Stimulated activated CD4-positive, alpha-beta T cell treated with anti-CD3 and anti-CD28 coated beads, Interleukin-1b, Interleukin-23, amount 100 ng/mL, for 24 hours (primary cell): ENCODE measurements at regions not wholly inside any gene's neighbourhood (a gene's known extent, or its start where the extent isn't known, plus 50 kb on each side); places are given as distances from the start of the nearest gene placed in this dataset.
"Not testable (repeated sequence)": the region's sequence is repeated elsewhere in the genome, so short reads cannot be mapped to it uniquely, and the experiment has no call there.

Source experiments
- DNase-seq, 4 experiments: peaks; one replicate each; pipeline ENCODE4 v3.0.0-alpha.2; 2020; ENCODE audit warnings: low read depth in 4 of 4, low spot score in 1 of 4

DNA sequence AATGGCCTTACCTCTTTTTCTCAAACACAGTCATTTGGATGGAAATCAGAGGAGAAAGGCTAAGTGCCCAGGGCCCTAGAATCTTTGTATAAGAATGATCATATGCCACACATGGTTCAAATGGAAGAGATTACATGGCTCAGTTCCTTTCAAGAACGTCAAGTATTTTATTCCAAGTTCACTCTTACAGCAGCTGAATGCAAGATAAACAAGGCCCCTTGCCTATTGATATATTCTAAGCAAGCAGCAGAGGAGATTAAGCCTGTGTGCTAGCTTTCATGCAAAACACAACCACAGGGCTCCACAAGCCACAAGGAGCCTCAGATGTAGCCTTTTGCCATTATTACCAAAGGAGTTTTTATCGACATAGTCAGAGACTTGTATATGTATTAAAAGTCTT, 55.3 kb upstream of the SLCO6A1 start:
- DNase-seq, result no peak

DNA sequence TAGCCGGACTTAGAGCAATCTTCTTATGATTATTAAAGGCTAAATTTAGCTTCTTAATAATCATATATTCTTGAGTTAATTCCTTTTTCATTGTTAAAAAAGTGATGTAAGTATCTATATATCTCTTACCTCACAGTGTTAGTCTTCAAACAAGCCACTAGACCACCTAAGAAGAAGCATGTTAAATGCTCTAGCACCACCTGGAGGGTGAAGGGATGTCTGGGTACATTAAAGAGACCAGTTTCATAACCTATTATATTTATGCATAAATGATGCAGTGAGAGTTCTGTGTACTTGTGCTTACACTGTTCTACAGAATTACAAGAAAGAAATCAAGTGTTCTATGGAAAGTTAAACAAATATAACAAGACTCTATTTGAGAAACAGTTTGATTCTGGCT, 55.9 kb upstream of the SLCO6A1 start:
- no peak for DNase-seq

DNA sequence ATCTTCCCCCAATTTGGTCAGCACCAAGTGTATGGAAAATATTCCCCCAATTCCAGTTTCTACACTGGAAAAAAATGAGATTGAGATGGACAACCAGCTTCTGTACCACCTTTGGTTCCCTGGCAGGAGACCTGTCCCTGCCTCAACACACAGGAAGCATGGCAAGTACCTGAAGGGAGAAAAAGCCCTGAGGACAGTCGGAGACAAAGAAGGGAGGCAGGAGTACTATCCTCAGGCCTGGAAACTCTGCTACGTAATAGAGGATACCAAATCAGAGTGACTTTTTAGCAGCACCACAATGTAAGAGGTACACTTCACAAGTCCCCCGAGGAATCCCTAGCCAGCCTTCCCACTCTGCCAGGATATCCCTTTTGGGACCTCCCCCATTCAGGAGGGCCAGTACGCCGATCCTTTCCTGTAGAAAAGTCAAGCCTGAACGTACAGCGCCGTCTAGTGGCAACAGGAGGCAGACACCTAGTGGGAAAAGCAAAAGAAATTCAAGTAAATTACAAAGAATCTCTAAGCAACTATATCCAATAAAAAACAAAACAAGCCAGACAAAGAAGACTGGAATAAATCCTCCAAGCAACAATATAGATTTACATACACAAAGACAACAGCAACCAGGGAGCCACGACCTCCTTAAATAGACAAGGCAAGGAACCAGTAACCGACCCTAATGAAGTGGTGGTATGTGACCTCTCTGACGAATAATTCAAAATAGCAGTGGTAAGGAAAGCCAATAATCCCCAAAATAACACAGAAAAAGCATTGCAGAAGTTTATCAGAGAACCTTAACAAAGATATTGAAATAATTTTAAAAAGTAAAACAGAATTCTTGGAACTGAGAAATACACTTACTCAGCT, 63.3 kb upstream of the SLCO6A1 start:
- DNase-seq, result peak in 1 of 4 experiments; percentile 3

DNA sequence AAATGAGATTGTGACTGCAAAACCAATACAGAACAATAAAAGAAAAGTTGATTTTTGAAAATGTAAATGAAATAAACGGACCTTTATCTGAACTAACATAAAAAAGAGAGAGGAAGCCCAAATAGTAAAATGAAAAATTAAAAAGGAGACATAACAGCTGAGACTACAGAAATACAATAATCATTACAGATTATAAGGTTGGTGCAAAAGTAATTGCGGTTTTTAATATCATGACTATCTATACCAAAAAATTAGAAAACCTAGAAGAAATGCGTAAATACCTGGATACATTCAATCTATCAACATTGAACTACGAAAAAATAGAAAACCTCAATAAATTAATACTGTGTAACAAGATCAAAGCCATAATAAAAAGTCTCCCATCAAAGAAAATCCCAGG, 71.9 kb upstream of the SLCO6A1 start:
- DNase-seq, result no peak

DNA sequence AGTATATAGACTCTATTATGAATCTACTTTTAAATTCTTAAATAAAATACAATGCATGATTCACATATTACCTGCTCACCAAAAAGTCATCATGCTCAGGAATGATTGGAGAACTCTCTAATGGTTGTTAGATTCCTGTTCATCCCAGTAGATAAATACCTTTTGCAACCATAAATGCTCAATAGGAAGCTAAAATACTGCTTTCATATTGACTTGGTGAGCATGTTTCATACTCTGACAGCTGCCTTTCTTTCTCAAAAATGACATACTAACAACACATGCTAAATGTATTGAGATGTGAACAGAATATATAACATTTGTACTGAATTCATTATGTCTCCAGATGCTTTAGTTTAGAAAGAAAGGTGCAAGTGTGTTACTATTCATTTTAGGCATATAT, 79.6 kb upstream of the SLCO6A1 start:
- no peak for DNase-seq

DNA sequence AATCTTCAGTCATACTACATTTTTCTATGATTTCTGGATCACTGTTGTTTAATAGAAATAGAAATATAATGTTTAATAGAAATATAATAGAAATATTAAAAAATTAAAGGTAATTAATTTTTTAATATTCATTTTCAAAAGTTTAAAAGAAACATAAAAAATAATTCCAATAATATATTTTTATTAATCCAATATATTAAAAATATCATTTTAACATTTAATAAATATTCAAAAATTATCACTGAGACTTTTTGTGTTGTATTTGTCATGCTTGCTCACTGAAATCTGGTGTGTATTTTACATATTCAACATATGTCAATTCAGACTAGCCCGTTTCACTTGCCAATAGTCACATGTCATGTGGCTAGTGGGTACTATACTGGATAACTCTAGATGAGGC, 80.6 kb upstream of the SLCO6A1 start:
- no peak for DNase-seq

DNA sequence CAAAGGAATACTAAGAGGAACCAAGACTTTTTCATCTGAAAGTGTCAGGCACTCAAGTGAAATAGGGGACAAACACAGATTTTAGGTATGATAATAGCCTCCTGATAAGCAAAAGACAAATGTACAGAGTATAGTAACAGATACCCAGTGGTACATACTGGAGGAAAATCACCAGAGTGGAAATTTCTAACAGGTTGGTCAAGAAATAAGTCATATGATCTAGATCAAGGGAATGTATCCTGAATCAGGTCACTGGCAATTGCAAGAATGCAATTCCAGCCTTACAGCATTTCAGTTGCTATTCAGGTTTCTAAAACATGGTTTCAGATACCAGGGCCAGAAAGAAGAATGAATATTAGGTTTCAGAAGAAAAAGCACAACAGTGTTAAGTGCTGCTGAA, 82.2 kb upstream of the SLCO6A1 start:
- no peak for DNase-seq

DNA sequence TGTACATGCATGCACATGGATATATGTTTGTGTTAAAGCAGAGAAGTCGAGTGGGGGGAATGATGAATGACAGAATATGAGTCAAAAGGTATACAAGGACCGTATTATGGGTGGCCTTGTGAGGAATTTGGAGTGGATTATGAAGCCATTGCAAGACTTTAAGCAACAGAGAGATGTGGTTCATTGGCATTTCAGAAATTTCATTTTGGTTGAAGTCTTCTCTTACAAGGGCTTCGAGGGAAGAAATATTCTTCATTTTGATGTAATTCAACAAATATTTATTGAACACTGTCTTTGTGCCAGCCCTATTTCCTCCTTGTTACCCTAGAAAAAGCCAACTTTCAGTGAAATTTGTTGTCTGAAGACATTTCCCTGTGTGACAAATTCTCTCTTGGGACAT, 83.9 kb upstream of the SLCO6A1 start:
- DNase-seq, result no peak

DNA sequence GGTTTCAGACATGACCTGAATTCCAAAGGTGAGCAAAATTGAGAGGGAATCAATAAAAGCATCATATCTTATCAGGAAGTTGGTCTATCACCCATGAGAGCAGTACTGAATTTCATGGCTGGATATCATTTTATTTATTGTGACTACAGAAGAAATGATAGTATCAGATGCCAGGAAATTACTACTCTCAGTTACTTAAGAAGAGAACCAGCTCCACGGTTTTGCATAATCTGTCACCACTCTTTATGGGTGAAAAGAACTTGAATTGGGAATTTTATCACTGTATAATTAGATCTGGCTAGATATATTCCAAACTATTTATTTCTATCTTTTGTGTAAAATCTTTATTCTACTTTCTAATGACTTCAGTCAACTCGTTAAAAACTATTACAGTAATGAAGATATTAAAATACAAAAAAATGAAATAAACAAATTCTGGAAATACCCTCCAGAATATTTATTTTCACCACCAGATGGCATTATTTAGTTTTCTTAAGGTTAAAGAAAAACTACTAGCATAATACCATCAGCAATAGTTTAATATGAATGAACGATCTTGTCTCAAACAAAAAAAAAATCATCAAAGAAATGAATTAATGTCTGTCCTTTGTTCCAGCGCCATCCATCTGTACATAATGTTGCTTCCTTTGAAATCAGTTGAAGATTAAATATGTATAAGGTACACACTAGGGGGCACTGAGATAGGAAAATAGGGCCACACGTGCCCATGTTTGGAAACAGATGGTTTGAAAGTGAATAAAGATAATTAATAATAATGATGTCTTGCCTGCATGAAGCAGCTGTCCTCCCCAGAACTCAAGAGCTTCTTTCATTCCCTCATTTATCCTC, 84.7 kb upstream of the SLCO6A1 start:
- DNase-seq, result no peak

DNA sequence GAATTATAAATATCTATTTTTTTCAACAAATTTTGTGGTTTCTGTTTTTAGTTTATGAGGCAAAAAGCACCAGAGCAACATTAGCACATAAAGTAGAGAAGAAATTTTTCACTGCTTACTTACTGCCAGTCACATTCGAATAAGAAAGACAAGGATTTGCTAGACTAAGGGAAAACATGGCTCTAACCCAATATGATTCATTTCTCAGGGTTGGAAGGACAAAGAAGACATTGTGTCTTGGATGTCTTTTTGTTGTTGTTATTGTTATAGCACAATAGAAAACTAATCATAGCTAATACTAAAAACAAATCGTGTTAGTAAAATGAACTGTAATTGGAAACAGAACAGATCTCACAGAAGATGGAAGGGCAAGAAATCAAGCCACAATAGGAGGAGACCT, 90.9 kb upstream of the SLCO6A1 start:
- no peak for DNase-seq

DNA sequence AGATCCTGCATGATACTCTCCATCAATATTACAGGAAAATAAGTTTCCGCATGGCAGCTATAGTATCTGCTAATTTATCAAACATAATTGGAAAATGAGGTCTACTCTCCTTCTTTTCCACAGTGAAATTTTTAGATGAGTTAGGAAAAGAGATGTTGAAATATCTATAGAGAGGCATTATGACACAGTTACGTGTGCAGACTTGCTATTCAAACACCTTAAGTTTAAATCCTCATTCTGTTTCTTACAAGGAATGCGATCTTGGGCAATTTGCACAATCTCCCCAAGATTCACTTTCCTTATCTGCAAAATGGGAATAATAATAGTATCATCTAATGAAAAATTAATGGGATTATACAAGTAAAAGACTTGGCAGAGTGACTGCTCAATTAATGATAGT, 91.7 kb upstream of the SLCO6A1 start:
- DNase-seq, result no peak

DNA sequence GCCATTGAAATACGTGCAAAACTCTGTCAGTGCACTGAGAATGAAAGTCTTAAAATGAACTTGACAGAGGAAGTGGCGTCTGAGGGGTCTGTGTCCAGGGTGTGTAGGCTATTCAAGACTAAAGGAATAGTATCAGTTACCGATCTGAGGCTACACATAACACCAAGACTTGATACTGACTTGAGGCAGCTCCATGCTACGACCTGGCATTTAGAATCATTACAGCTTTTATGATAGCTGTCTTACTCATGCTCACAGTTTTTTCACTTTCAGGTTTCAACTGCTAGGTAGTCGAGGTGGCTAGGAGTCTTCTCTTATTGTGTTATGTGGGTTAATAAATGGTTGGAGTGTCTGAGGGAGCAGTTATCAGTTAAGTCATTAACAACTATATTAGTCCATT, 92.8 kb upstream of the SLCO6A1 start:
- no peak for DNase-seq

DNA sequence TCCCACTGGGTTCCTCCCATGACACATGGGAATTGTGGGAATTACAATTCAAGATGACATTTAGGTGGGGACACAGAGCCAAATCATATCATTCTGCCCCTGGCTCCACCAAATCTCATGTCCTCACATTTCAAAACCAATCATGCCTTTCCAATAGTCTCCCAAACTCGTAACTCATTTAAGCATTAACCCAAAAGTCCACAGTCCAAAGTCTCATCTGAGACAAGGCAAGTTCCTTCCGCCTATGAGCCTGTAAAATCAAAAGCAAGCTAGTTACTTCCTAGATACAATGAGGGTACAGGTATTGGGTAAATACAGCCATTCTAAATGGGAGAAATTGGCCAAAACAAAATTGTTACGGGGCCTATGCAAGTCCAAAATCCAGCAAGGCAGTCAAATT, 93.8 kb upstream of the SLCO6A1 start:
- DNase-seq, result not testable (repeated sequence)

DNA sequence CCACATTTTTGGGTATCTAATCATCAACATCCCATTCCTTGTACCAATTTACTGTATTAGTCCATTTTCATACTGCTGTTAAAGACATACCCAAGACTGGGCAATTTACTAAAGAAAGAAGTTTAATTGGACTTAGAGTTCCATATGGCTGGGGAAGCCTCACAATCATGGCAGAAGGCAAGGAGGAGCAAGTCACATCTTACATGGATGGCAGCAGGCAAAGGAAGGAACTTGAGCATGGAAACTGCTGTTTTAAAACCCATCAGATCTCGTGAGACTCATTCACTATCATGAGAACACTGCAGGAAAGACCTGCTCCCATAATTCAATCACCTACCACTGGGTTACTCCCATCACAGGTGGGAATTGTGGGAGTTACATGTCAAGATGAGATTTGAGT, 95.4 kb upstream of the SLCO6A1 start:
- DNase-seq, result no peak

DNA sequence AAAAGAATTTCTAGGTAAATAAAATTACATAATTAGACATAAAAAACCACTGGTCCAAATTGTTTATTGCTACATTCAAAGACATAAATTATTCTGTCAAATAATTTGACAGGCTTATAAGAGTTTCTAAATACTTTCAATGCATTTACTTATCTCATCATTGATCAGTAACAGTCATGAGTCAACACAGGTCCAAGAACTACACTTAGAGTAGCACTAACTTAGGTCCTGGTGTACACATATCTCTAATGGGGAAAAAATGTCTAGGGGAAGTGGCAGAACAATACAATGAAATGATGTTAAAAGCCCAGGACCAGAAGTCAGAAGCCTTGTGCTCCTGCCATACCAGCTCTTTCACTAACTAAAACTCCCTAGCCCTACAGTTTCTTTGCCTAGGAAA, 96.5 kb upstream of the SLCO6A1 start:
- no peak for DNase-seq

DNA sequence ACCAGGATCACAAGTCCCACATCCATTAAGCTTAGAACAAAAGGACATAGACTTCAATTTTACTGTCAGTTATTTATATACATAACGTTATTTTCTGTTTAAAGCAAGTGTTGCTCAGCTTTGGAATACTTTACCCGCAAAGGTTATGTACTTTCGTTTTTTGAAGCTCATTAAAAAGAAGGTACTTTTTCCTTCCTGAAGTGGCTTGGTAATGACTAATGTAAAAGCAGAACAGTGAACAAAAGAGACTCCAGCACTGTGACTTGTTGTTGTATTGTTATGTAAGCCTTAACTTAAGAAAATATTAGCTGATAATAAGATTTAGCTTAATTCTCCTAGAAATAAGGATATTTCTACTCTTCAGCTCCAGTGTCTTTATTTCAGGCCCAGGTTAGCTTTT, 97.3 kb upstream of the SLCO6A1 start:
- no peak for DNase-seq

DNA sequence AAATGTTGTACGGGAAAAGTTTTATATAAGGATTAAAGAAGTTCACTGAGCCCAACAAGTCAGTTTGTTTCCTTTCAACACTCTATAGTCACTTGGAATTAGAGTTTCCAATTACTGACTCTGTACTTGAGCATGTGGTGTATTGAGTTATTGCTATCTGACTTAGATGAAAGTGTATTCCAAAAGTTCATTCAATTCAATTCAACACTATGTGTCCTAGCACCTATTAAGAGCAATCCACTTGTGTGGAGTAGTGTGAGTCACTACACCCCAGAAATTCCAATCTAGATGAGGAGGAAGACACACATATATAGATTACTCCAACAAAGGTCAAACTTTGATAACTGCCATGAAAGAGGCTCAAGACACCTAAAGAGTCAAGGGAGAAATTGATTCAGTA, 98.2 kb upstream of the SLCO6A1 start:
- no peak for DNase-seq

DNA sequence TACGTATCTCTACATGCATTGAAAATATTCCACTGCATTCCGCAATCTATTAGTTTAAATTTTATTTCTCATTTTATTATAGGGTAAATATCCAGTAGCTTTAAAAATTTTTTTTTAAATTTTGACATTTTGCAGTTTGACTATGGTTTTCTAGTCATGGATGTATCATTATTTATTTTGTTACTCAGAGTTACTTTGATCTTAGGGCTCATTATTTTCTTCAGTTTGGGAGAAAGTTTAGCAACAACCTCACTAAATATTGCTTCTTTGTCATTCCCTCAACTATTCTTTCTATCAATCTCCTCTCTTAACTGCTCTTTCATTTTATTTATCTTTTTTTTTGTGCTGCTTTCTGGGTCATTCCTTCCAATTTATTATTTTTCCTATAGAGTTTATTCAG, 100.5 kb upstream of the SLCO6A1 start:
- no peak for DNase-seq

DNA sequence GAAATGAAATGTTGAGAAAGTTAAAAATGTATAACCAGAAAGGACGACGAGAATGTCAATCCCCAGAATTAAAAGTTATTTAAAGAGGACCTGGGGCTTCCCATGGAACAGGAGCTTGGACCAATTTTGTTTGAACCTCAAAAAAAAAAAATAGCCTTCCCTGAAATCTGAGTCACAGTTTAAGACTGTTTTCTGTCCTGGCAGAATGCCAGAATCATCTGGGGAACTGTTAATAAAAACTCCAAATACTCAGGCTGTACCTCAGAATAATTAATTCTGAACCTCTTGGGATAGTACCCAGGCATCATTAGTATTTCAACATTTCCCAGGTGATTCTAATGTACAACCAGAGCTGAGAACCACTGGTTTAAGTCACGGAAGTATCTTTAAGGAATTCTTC, 102.2 kb upstream of the SLCO6A1 start:
- no peak for DNase-seq

DNA sequence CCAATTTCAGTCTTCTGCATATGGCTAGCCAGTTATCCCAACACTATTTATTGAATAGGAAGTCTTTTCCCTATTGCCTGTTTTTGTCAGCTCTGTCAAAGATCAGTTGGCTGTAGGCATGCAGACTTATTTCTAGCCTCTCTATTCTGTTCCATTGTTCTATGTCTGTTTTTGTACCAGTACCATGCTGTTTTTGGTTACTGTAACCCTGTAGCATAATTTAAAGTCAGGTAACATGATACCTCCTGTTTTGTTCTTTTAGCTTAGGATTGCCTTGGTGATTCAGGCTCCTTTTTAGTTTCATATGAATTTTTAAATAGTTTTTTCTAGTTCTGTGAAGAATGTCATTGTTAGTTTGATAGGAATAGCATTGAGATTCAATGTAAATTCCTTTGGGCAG, 104.9 kb upstream of the SLCO6A1 start:
- no peak for DNase-seq

DNA sequence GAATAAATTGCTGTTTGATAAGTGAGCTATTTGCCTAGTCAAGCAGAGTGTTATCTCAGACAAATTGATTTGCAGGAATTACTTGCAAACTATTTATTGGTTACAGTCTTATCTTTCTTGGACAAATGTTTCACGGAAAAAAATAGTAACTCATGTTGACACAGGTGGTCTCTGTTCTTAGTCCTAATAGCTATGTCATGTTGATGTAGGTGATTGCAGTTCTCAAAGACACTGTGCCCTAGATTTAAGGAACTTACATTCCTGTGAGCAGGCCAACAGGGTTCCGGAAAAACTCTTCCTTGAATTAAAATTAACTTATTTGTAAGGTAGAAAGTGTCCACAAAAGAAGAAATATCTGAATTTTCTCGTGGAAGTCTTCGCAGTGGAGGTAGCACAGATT, 109.6 kb upstream of the SLCO6A1 start:
- no peak for DNase-seq

DNA sequence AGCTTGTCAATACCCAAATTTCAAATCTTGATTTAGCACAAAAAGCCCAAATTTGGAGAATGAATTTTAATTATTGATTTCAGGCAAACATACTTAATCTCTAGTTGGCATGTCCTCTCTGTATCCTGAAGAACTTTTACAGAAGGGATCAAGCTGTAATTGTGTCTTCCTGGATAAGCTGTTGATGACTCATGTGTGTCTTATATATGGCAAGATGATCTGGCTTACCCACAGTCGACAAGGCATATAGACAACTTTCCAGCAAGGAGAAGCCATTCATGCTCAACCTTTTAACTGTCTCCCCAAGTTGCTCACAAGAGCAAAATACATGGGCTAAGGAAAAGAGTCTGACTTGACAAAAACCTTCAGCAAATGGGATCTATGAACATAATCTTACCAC, 112.5 kb upstream of the SLCO6A1 start:
- DNase-seq, result no peak

DNA sequence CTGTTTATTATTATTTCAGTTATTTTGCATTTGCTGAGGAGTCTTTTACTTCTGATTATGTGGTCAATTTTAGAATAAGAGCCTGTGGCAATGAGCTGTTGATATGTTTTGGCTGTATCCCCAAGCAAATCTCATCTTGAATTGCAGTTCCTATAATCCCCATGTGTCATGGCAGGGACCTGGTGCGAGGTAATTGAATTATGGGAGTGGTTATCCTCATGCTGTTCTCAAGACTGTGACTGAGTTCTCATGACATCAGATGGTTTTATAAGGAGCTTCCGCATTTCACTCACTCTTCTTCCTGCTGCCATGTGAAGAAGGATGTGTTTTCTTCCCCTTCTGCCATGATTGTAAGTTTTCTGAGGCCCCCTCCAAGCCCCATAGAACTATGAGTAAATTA, 114.9 kb upstream of the SLCO6A1 start:
- DNase-seq, result no peak
